HG03097 (cell line): ENCODE measurements at regions not wholly inside any gene's neighbourhood (a gene's known extent, or its start where the extent isn't known, plus 50 kb on each side); places are given as distances from the start of the nearest gene placed in this dataset.
"Not testable (repeated sequence)": the region's sequence is repeated elsewhere in the genome, so short reads cannot be mapped to it uniquely, and the experiment has no call there.

Experiments
- ATAC-seq: cut with Tn5 transposase; IDR thresholded peaks from one replicate; pipeline ENCODE4 v1.9.1; 2021; ENCODE audit not compliant: unreplicated experiment, low FRiP score

DNA sequence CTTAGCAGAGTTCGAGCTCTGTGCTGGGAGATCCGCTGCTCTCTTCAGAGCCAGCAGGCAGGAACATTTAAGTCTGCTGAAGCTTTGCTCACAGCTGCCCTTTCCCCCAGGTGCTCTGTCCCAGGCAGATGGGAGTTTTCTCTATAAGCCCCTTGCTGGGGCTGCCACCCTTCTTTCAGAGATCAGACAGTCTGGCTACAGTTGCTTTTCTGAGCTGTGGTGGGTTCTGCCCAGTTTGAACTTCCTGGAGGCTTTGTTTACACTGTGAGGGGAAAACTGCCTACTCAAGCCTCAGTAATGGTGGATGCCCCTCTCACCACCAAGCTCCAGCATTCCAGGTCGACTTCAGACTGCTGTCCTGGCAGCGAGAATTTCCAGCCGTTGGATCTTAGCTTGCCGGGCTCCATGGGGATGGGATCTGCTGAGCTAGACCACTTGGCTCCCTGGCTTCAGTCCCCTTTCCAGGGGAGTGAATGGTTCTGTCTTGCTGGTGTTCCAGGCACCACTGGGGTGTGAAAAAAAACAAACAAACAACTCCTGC, 222.7 kb downstream of the UTRN start:
- ATAC-seq, result not testable (repeated sequence)

DNA sequence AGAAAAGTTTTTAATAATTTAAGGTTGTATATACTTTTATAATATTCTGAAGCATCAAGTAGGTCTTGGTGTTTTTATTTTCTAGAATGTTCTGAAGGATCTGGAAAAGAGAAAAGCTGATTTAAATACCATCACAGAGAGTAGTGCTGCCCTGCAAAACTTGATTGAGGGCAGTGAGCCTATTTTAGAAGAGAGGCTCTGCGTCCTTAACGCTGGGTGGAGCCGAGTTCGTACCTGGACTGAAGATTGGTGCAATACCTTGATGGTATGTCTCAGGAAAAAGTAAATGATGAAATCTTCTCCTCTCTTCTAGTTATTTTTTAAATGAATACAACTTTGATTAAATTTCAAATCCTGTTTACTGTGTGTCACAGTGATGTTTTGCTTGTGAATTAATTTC, 225.7 kb downstream of the UTRN start:
- ATAC-seq, result no peak

DNA sequence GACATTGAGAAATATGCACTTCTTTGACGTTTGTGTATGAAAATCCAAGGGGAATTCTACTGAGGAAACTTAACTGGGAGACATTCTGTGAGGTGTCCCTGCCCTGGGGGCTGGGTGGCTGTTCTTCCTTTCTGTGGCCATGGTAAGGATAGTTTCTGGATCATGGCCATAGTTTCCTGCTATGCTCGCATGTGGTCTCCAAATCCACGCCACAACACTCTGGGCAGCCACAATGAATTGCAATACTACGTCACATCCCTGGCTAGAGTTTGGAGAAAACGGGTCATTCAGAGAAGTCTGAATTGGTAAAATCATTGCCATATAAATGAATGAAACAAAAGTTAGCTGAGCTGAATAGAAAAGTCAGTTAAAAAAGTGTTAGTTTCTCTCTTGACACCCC, 230.6 kb downstream of the UTRN start:
- ATAC-seq, result no peak

DNA sequence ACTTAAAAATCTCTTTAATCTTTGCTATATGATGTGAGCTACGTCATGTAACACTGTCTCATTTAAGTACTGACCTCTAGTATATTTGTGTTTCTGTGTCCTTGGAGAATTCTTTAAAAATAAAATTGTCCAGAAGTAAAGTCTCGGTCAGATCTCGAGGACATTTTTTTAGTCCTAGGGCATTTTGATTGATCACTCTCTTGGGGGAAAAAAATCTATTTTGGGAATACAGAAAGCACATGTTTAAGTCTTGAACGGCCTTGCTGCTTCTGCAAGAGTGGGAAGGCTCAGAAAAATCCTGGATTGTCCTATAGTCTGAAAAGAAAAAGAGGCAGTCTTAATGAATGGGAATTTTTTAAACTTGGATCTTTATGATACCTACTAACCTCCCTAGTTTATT, 234.3 kb downstream of the UTRN start:
- no peak for ATAC-seq

DNA sequence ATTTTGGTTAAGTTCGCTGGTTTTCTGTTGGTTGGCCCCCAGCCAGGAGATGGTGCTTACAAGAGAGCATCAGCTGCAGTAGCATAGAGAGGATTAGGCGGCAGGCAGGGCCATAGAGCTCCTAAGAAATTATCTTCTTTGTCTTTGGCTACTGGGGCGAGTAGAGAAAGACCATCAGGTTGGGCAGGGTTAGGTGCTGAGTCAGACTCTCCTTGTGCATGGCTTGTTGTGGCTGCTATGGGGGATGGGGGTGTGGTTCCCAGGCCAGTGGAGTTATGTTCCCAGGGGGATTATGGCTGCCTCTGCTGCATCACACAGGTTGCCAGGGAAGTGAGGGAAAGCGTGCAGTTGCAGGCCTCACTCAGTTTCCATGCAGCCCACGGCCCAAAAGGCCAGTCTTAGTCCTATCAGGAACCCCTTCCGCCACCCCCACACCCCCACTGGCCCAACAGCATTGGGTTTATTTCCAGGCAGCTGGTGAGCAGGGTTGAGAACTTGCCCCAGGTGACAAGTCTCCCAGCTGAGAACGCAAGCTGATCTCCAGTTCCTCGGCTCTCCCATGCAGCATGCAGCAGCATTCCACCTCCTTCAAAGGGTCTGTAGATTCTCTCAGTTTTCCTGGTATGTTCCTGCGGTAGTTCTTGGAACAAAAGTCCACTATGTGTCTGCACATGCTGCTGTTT, 243.7 kb downstream of the UTRN start:
- ATAC-seq, result no peak

DNA sequence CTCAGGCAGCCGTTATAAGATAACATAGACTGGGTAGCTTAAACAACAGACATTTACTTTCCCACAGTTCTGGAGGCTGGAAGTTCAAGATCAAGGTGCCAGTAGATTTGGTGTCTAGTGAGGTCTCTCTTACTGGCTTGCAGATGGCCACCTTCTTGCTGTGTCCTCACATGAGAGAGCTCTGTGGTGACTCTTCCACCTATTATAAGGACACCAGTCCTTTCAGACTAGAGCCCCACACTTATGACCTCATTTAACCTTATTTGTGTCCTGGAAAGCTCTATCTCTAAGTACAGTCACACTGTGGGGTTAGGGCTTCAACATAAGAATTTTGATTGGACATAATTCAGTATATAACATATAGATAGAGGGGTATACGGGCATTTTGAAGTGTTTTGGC, 245.0 kb downstream of the UTRN start:
- ATAC-seq, result no peak

DNA sequence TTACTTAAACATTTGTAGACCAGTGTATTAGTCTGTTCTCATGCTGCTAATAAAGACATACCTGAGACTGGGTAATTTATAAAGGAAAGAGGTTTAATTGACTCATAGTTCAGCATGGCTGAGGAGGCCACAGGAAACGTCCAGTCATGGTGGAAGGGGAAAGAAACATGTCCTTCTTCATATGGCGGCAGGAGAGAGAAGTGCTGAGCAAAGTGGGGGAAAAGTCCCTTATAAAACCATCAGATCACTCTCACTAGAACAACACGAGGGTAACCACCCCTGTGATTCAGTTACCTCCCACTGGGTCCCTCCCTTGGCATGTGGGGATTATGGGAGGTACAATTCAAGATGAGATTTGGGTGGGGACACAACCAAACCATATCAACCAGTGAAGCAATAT, 247.1 kb downstream of the UTRN start:
- ATAC-seq, result not testable (repeated sequence)

DNA sequence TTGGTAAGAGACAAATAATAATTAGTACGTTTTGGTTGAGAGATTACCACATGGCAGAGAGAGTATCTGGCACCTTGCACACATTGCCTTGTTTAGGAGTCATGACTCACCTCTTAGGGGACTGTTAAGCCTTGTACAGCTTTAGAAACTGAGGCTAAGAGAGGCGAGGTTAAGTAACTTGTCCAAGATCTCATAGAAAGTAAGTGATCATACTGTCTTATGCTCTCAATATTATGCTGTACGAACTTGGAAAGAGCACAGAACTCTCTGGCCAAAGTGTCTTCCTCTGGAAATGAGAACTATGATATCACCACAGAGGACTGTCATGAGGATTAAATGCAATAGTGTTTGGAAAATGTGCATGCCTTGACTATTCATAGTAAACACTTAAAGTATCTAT, 249.0 kb downstream of the UTRN start:
- ATAC-seq, result no peak

DNA sequence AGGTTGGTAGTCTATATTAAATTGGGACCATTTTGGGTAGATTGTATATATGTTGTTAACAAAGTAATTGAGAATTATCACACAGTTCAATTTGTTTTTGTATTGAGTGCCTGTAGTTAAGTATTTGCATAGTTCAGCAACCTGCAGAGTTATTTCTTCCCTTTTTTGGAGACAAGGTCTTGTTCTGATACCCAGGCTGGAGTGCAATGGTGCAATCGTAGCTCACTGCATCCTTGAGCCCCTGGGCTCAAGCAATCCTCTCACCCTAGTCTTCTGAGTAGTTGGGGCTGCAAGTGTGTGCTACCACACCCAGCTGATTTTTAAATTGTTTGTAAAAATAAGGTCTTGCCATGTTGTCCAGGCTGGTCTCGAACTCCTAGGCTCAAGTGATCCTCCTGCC, 250.5 kb downstream of the UTRN start:
- ATAC-seq, result no peak

DNA sequence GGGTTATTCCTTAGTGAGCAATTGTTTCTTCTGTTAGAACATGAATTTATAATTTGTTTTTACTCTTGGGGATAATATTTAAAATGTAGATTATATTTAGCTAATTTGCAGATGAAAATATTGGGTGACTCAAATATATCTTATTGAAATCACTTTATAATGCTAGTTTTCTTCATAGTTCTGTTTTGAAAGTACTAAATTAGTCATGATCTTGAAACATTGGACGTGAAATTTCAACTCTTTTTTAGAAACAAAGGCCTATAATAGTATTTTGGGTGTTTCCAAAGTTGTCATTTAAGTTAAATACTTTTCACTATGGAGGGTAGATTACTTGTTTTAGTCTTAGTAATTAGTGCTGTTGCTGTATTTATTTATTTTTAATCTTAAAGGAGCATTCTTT, 250.9 kb downstream of the UTRN start:
- ATAC-seq, result no peak

DNA sequence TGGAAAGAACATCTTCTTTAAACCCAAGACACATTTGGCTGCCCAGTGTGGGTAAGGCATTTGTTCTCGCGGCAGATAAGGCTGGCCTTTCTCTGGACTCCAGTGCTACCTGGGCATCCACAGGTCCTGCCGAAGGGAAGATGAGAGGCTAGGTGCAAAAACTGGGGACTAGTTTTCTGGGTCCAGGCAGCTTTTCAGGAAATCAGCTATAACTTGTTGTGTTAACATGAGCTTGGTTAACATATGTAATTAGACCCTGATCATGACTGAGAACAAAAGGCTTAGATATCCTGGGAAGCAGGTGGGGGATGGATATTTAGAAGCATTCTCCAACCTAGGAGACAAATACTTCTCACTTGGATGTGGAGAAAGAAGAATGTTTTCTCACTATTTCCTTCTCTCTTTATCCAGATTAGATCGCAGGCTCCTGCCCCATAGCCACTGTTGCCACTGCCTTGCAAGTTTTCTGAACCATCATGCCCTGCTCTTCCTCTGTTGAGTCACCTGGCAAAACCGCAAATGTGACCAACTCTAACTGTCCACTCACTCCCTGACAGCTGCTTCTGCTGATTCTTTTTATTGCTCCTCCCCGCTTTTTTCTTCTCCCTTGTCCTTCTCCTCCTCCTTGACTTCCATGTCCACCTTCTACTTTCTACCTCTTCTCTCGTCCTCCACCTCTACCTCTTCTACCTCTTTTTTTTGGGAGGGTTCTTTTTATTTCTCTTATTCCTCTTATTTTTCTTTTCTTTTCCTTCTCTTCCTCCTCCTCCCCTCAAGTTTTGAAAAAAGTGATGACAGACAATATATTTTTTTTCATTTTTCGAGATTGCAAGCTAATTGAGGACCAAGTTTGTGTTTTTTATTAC, 258.1 kb downstream of the UTRN start:
- no peak for ATAC-seq

DNA sequence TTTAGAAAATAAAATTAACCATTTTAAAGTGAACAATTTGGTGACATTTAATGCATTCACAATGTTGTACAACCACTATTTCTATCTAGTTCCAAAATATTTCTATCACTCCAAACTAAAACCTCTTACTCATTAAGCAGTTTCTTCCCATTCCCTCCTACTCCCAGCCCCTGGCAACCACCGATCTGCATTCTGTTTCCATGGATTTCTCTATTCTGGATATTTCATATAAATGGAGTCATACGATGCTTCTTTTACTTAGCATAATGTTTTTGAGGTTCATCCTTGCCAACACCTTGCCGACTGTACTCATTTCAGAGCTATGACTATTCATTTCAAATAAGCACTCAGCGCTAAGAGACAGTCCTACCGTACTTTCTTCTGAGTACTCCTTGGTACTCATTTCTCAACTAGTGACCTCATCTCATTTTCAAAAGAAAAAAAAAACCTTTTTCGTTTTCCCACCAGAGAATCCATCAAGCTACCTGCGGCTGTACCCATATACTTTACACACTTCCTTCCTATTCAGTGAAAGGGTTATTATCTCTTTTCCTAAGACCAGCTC, 259.2 kb downstream of the UTRN start:
- no peak for ATAC-seq

DNA sequence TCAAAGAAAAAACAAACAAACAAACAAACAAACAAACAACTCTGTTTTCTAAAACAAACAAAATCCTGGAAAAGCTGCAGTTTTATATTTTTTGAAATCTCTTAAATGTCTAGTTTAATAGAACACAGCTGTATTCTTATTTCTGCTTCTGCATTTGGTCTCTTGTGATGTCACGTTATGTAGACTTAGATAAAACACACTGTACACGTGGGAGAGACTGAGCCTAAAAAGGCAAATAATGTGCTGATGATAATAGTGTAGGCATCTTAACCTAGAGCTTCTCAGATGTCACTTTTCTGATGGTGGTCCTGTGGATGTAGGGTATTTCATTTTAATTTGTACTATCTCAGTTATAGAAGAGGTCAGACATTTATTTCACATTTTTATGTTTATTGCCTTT, 261.7 kb downstream of the UTRN start:
- no peak for ATAC-seq

DNA sequence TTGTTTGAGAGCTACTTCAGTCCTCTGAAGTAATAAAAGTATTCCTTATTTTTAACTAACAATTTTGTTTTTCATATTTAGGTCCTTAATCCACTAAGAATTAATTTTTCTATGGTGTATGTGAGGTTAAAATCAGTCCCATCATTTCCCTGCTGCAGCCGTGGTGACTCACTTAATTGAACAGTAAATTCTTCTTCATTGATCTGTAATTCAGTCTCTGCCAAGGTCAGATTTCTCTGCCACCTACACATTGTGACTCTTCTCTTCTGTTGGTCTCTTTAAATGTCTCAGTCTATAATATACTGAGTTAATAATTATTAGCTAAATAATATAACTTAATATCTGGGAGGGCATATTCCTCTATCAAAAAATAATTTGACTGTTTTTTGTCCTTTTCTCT, 262.3 kb downstream of the UTRN start:
- no peak for ATAC-seq

DNA sequence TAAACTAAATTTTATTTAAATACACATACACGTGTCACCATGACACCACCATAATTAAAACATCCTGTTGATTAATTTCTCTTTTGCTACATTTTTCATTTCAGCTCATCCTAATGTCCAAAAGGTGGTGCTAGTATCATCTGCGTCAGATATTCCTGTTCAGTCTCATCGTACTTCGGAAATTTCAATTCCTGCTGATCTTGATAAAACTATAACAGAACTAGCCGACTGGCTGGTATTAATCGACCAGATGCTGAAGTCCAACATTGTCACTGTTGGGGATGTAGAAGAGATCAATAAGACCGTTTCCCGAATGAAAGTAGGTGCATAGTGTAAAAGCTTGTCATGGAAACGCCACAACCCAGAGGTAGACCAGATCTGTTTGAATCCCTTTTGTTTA, 263.4 kb downstream of the UTRN start:
- no peak for ATAC-seq

DNA sequence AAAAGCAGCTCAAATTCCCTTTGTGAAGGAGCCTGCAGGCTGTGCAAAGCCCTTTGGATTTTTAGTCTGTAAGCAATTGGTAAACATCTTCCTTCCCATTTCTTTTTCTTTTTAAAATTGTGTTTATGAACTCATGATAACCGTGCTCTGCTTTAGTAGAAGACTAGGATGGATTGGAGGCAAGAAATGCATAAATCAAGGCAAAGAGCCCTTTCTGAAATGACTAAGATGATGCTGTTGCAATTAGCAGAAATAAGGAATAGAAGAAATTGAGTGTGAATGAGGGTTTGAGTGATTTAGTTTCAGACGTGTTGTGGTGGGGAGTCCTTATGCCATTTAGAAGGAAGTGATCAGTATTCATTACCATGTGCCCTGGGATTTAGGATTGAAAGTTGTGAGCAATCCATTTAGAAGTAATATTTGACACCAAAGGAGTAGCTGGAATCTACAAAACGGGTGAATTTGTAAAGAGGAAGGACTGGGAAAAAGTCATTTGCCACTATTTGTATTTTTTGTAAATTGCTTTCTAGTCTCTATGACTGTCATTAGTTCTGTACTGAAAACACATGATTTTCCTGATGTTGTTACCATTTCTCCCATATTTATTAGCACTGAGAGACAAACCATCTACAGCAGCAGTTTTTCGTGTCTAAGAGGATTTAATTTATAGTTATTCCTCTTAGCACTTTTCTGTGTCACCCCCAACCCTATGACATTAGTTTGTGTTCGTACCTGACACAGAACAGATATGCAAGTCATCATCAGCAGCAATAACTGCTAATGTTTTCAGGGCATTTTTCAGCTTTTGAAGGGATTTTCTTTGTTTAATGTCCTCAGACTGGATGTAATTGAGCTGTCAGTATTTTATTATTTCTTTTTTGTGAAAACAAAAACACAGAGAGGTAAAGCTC, 265.0 kb downstream of the UTRN start:
- no peak for ATAC-seq

DNA sequence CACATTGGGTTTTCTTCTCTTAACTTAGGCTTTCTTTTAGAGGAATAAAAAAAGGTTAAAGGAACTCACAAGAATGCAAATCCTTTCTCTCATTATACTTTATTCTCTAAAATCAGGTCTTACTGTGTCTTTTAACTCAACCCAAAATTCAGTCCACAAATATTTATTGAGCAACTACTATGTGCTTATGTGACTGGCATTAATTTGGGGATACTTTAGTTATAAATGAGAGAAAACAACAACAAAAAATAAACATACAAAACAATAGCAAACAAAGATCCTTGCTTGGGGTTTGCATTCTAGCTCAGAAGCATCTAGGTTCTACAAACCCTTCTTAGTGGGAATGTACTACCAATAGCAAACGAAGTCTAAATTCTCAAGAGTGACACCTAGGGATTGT, 266.2 kb downstream of the UTRN start:
- no peak for ATAC-seq

DNA sequence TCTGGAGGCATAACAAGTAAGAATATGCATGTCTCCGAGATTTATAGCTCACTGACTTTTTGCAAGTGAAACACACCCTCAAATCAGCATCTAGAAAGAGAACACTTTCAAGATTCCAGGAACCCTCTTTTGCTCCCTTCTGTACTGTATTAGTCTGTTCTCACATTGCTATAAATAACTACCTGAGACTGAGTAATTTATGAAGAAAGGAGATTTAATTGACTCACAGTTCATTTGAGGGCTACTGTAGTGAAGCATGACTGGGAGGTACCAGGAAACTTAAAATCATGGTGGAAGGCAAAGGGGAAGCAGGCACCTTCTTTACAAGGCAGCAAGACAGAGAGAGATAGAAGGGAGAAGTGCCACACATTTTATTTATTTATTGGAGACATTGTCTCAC, 269.9 kb downstream of the UTRN start:
- ATAC-seq, result no peak

DNA sequence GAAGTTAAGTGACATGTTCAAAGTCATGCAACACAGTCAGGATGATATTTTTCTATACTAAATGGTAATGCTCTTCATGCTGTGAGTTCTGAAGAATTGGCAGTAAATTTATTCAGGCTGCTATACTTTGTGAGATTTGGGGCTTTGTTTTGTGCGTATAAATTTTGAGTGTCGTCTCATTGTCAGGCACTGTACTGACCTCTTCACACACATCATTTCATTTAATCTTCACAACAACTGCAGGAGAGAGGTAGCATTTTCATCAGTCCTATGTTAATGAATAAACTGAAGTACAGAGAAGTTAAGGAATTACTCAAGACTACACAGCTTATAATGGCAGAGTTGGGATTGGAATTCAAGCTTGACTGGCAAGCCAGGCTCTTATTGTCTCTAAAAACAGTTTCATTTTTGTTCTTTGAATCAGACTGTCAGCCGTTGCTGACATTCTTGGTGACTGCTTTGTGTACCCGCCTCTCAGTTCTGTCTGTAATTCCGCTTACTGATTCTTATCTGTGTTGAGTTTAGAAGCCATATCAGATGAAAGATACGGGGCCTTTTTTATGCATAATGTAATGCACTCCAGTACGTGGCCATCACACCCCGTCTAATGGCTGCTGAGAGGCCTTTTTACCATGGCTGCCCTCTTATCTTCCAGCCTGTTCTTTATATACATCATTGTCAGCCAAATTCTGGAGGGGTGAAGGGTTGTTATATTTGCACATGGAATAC, 274.9 kb downstream of the UTRN start:
- ATAC-seq, result no peak

DNA sequence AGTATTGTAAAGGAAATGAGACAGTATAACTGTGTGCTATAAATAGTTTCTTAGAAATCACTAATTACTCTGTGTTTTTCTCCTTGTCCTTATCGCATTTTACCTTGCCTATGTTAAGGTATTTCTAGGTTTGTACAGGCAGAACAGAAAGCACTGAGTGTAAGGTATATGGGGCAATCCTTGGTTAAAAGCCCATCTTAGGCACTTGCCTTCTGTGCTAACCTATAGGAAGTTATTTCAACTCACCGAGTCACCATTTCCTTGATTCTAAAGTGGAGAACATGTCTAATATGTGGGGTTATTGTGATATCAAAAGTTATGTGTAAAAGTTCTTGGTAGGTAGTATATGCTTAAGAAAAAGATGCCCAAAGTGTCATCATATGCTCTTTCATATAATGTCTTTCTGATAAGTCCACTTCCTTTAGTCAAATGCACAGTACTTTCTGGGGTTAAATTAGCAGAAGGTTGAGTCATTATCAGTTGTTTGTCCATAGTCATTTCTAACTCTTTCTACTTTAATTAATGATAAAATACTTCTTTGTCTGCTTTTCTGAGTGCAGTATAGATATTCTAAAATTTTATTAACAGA, 276.4 kb downstream of the UTRN start:
- no peak for ATAC-seq
